ENCODE measurements at regions not wholly inside any gene's neighbourhood (a gene's known extent, or its start where the extent isn't known, plus 50 kb on each side); places are given as distances from the start of the nearest gene placed in this dataset.
A peak's percentile ranks its signal among the peaks of the same experiment; 100 is the strongest.

- no peak for DNase-seq
Observed at GRCh38 chr6:82013561-82014530, 233.7 kb downstream of the IBTK start.

GRCh38 chr6:82006027-82006738 is 241.4 kb downstream of the IBTK start:
- DNase-seq = peak; percentile 58

GRCh38 chr6:82000551-82000950 is 247.0 kb downstream of the IBTK start:
- no peak for DNase-seq

GRCh38 chr6:81999826-82000225 is 247.3 kb upstream of the TENT5A start:
- no peak for DNase-seq

GRCh38 chr6:81999270-81999669 is 246.8 kb upstream of the TENT5A start:
- DNase-seq = no peak

- DNase-seq = no peak
Observed at GRCh38 chr6:81998432-81998831, 246.0 kb upstream of the TENT5A start.

GRCh38 chr6:81997090-81997926 is 244.8 kb upstream of the TENT5A start:
- DNase-seq = no peak

GRCh38 chr6:81996414-81996813 is 243.9 kb upstream of the TENT5A start:
- no peak for DNase-seq

- DNase-seq = no peak
Observed at GRCh38 chr6:81995548-81996289, 243.2 kb upstream of the TENT5A start.

GRCh38 chr6:81988871-81989270 is 236.4 kb upstream of the TENT5A start:
- no peak for DNase-seq

- DNase-seq = no peak
Observed at GRCh38 chr6:81988446-81988845, 236.0 kb upstream of the TENT5A start.

GRCh38 chr6:81987293-81987692 is 234.8 kb upstream of the TENT5A start:
- DNase-seq = no peak

- no peak for DNase-seq
Observed at GRCh38 chr6:81985191-81985590, 232.7 kb upstream of the TENT5A start.

GRCh38 chr6:81984599-81984998 is 232.1 kb upstream of the TENT5A start:
- DNase-seq = no peak

GRCh38 chr6:81981812-81982211 is 229.3 kb upstream of the TENT5A start:
- no peak for DNase-seq

GRCh38 chr6:81979767-81980166 is 227.3 kb upstream of the TENT5A start:
- no peak for DNase-seq

GRCh38 chr6:81979329-81979728 is 226.8 kb upstream of the TENT5A start:
- no peak for DNase-seq

GRCh38 chr6:81978230-81978629 is 225.7 kb upstream of the TENT5A start:
- DNase-seq = no peak

- DNase-seq = no peak
Observed at GRCh38 chr6:81977486-81977885, 225.0 kb upstream of the TENT5A start.

GRCh38 chr6:81969814-81970213 is 217.3 kb upstream of the TENT5A start:
- DNase-seq = no peak

GRCh38 chr6:81969011-81969410 is 216.5 kb upstream of the TENT5A start:
- DNase-seq = no peak

GRCh38 chr6:81966968-81967367 is 214.5 kb upstream of the TENT5A start:
- no peak for DNase-seq

All from NCI-H748 treated with DMSO at 0.1 percent for 48 hours (cell line).